IMR-90 (cell line): ENCODE measurements at regions not wholly inside any gene's neighbourhood (a gene's known extent, or its start where the extent isn't known, plus 50 kb on each side); places are given as distances from the start of the nearest gene placed in this dataset.

Source experiments
- ATAC-seq: fragments of 200-7000 bp; cut with Tn5 transposase; 2 replicates; pipeline ENCODE4 v1.9.1; 2020; ENCODE audit warnings: low read depth, mild to moderate bottlenecking, moderate library complexity
- BruUV-seq: library from RNA; stranded (reverse); fragments of 400-500 nt; replicated peaks from 2 replicates; lab custom pipeline; 2021; lab: Mats Ljungman, UMichigan
- CTCF ChIA-PET: fragments of 300-600 bp; formaldehyde crosslinking; extraction: SDS; loops from one replicate; lab custom pipeline; 2021; ENCODE audit warnings: antibody characterized with exemption; lab: Yijun Ruan, JAX
- POLR2A ChIA-PET: fragments of 300-600 bp; sonication (Branson Sonifier 250); formaldehyde crosslinking; loops from one replicate; lab custom pipeline; 2022; ENCODE audit warnings: antibody characterized with exemption; ENCODE audit not compliant: unreplicated experiment; lab: Charles Lee
- DNase-seq: peaks from one replicate; pipeline ENCODE4 v3.0.0; 2013
- H2AFZ ChIP-seq: replicated peaks from 2 replicates; pipeline ENCODE3; 2013; ENCODE audit warnings: low read length, mild to moderate bottlenecking; ENCODE audit not compliant: poor library complexity
- H2AK5ac ChIP-seq: 2 replicates; pipeline ENCODE4 v1.6.1; 2013; ENCODE audit warnings: low read depth, low read length, inconsistent platforms
- H2AK9ac ChIP-seq: replicated peaks from 2 replicates; pipeline ENCODE3; 2013; ENCODE audit warnings: mild to moderate bottlenecking, low read depth, low read length, moderate library complexity; ENCODE audit not compliant: poor library complexity
- H2BK120ac ChIP-seq: 2 replicates; pipeline ENCODE4 v1.6.1; 2013; ENCODE audit warnings: low read depth, low read length, inconsistent platforms
- H2BK15ac ChIP-seq: 3 replicates; pipeline ENCODE4 v1.6.1; 2013; ENCODE audit warnings: low read depth, low read length, inconsistent platforms
- H2BK20ac ChIP-seq: 2 replicates; pipeline ENCODE4 v1.6.1; 2013; ENCODE audit warnings: low read depth, mild to moderate bottlenecking, inconsistent platforms, low read length, moderate library complexity
- H2BK5ac ChIP-seq: 2 replicates; pipeline ENCODE4 v1.6.1; 2013; ENCODE audit warnings: mild to moderate bottlenecking, low read depth, low read length, inconsistent platforms; ENCODE audit not compliant: poor library complexity, severe bottlenecking
- H3K14ac ChIP-seq: replicated peaks from 2 replicates; pipeline ENCODE4 v1.6.1; 2013; ENCODE audit warnings: low read depth, low read length, inconsistent platforms
- H3K18ac ChIP-seq: 2 replicates; pipeline ENCODE4 v1.6.1; 2013; ENCODE audit warnings: low read depth, low read length, control low read depth
- H3K23ac ChIP-seq: 2 replicates; pipeline ENCODE4 v1.6.1; 2013; ENCODE audit warnings: low read depth, low read length, inconsistent platforms
- H3K27ac ChIP-seq: 2 replicates; pipeline ENCODE4 v1.5.1; 2013; ENCODE audit warnings: mild to moderate bottlenecking, control low read depth, low read length; ENCODE audit not compliant: insufficient read depth
- H3K27me3 ChIP-seq: 2 replicates; pipeline ENCODE4 v1.6.1; 2013; ENCODE audit warnings: low read length; ENCODE audit not compliant: control insufficient read depth, insufficient read depth
- H3K36me3 ChIP-seq: 2 replicates; pipeline ENCODE4 v1.6.1; 2013; ENCODE audit warnings: low read length, mixed read lengths; ENCODE audit not compliant: control insufficient read depth, insufficient read depth
- H3K4ac ChIP-seq: 2 replicates; pipeline ENCODE4 v1.6.1; 2013; ENCODE audit warnings: low read depth, low read length, inconsistent platforms
- H3K4me1 ChIP-seq: 2 replicates; pipeline ENCODE4 v1.6.1; 2013; ENCODE audit warnings: low read length, mixed read lengths; ENCODE audit not compliant: control insufficient read depth, insufficient read depth
- H3K4me2 ChIP-seq: 2 replicates; pipeline ENCODE4 v1.6.1; 2013; ENCODE audit warnings: low read depth, mild to moderate bottlenecking, control low read depth, low read length, moderate library complexity
- H3K4me3 ChIP-seq: 2 replicates; pipeline ENCODE4 v1.5.1; 2013; ENCODE audit warnings: low read depth, mild to moderate bottlenecking, control low read depth, low read length, moderate library complexity; ENCODE audit not compliant: insufficient read depth
- H3K56ac ChIP-seq: 2 replicates; pipeline ENCODE4 v1.6.1; 2013; ENCODE audit warnings: low read length, inconsistent platforms; ENCODE audit not compliant: insufficient read depth; ENCODE audit errors: extremely low read depth
- H3K79me1 ChIP-seq, 2 experiments: 2 replicates each; pipeline ENCODE4 v1.6.1; 2013; ENCODE audit warnings: low read length in 2 of 2, inconsistent platforms in 1 of 2, low read depth in 1 of 2
- H3K9ac ChIP-seq: 2 replicates; pipeline ENCODE4 v1.6.1; 2013; ENCODE audit warnings: low read depth, low read length, control low read depth
- H3K9me1 ChIP-seq: 2 replicates; pipeline ENCODE4 v1.6.1; 2013; ENCODE audit warnings: low read length, inconsistent platforms; ENCODE audit not compliant: insufficient read depth
- H3K9me3 ChIP-seq: 2 replicates; pipeline ENCODE4 v1.6.1; 2013; ENCODE audit warnings: low read length; ENCODE audit not compliant: control insufficient read depth, insufficient read depth
- H4K20me1 ChIP-seq: 2 replicates; pipeline ENCODE4 v1.6.1; 2013; ENCODE audit warnings: low read length, inconsistent platforms; ENCODE audit not compliant: insufficient read depth
- H4K5ac ChIP-seq: 2 replicates; pipeline ENCODE4 v1.6.1; 2013; ENCODE audit warnings: mild to moderate bottlenecking, low read depth, low read length, control low read depth
- H4K8ac ChIP-seq, 2 experiments: 2 replicates each; pipeline ENCODE4 v1.6.1; 2013; ENCODE audit warnings: low read depth in 2 of 2, low read length in 2 of 2, control low read depth in 1 of 2, inconsistent platforms in 1 of 2
- H4K91ac ChIP-seq: 2 replicates; pipeline ENCODE4 v1.6.1; 2013; ENCODE audit warnings: low read depth, low read length, inconsistent platforms; ENCODE audit not compliant: insufficient read depth
- CEBPB ChIP-seq: IDR thresholded peaks from 2 replicates; pipeline ENCODE4 v1.6.1; 2012; ENCODE audit warnings: low read depth, low read length, improper control_type of control experiment
- RAD21 ChIP-seq: IDR thresholded peaks from 2 replicates; pipeline ENCODE4 v1.6.1; 2012; ENCODE audit warnings: low read length, improper control_type of control experiment
- SMC3 ChIP-seq: fragments of 150-350 bp; IDR thresholded peaks from 2 replicates; pipeline ENCODE4 v1.6.1; 2016; ENCODE audit warnings: low read depth, mild to moderate bottlenecking, antibody characterized with exemption, low read length, moderate library complexity
- WGBS, 2 experiments: methylation state at CpG; one replicate each; pipeline versions ENCODE4 v1.1.5 to v1.1.7; 2013; ENCODE audit warnings: missing lambda C conversion rate in 2 of 2; ENCODE audit not compliant: insufficient read length in 1 of 2; ENCODE audit errors: extremely low coverage in 2 of 2; 5-methylcytosine and 5-hydroxymethylcytosine counted together
- dilution Hi-C: fragments of 300-500 bp; cut with HindIII; formaldehyde crosslinking; loops from one replicate; pipeline ENCODE4 v1.14.3; 2018; ENCODE audit warnings: low sequenced_read_pairs; ENCODE audit not compliant: unreplicated experiment
- in situ Hi-C: fragments of 300-500 bp; cut with MboI; formaldehyde crosslinking; loops from 3 replicates; pipeline ENCODE4 v1.14.3; 2019; ENCODE audit warnings: low sequenced_read_pairs, inconsistent platforms, mixed read lengths
- intact Hi-C: fragments of 100-400 bp; cut with micrococcal nuclease; formaldehyde crosslinking; loops from 2 replicates; pipeline ENCODE4 v1.10.0; 2022
- TF ChIP-seq, protein P1 (sequence below): conservative IDR thresholded peaks from 2 replicates; pipeline ENCODE4 v1.5.1; 2012; ENCODE audit warnings: mild to moderate bottlenecking, low read depth, low read length, improper control_type of control experiment

DNA sequence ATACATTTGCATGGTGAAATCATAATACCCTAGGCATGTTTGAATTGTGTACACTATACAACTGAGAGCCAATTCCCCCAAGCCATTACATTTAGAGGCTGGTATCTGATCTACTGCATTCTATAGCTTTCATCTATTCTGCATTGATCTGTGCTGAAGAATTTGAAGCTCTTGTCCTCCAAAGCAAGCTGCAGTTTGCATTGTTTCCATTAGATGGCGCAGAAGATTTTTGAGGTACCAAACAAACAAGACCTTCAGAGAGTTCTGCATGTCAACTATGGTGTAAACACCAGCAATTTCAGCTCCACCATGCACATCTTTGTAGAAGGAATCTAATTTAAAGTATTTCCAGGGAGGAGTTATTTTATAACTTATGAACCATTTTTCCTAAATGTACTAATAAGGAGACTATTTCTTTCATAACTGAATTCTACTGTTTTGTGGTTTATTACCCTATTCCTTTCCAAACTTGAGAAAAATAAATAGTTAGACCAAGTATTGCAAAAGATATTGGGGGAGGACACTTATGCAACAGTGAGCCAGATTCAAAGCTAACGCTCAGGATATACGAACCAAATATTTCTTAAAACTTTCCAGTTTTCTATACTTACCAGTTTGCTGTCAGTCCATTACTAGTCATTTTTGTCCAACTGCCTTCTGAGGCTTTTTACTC, 761.8 kb upstream of the ACVR2A start:
- H3K27ac ChIP-seq = no peak overlapping the region
- H2AFZ ChIP-seq = no peak overlapping the region
- H3K4me3 ChIP-seq = no peak overlapping the region
- H2BK15ac ChIP-seq = no peak overlapping the region
- H4K20me1 ChIP-seq = no peaks in the 10 kb centered on the region
- H3K4ac ChIP-seq = no peak overlapping the region
- no peak overlapping the region for H2BK5ac ChIP-seq
- peak; percentile 62 for DNase-seq
- dilution Hi-C loops = no loop called here
- no peak overlapping the region for H4K91ac ChIP-seq
- H3K56ac ChIP-seq = no peak overlapping the region
- no peak overlapping the region for H3K9ac ChIP-seq
- POLR2A ChIA-PET = no interaction called here
- H3K4me2 ChIP-seq = no peak overlapping the region
- no peak overlapping the region for H2BK20ac ChIP-seq
- intact Hi-C loops = loop anchor here (1.0 kb wide), 1 partner anchor 828 kb away; no protein-coding TSS in a partner anchor
- no peaks in the 10 kb centered on the region for H3K9me3 ChIP-seq
- in situ Hi-C loops = loop anchor here (25.0 kb wide), 1 partner anchor 829 kb away; no protein-coding TSS in a partner anchor
- H3K79me1 ChIP-seq = no peaks in the 10 kb centered on the region
- no peak overlapping the region for H2AK5ac ChIP-seq
- H2BK120ac ChIP-seq = no peak overlapping the region
- peak; percentile 82 for ATAC-seq
- 0% methylated on average over 1 of the region's 3 CpGs; no CpG with 5 or more reads in 1 of the 2 experiments for WGBS, 2 experiments
- no peak overlapping the region for H4K8ac ChIP-seq
- no peak overlapping the region for H3K18ac ChIP-seq
- CTCF ChIA-PET = interaction anchor here (0.6 to 1.4 kb wide), 4 partner anchors 9 to 830 kb away, joined by 3 to 5 read pairs (median 4); no protein-coding TSS in a partner anchor
- no peaks in the 10 kb centered on the region for H3K36me3 ChIP-seq
- no peak overlapping the region for H3K14ac ChIP-seq
- BruUV-seq = no TSS peak
- no peak overlapping the region for H4K5ac ChIP-seq
- TF ChIP-seq, protein P1, sequence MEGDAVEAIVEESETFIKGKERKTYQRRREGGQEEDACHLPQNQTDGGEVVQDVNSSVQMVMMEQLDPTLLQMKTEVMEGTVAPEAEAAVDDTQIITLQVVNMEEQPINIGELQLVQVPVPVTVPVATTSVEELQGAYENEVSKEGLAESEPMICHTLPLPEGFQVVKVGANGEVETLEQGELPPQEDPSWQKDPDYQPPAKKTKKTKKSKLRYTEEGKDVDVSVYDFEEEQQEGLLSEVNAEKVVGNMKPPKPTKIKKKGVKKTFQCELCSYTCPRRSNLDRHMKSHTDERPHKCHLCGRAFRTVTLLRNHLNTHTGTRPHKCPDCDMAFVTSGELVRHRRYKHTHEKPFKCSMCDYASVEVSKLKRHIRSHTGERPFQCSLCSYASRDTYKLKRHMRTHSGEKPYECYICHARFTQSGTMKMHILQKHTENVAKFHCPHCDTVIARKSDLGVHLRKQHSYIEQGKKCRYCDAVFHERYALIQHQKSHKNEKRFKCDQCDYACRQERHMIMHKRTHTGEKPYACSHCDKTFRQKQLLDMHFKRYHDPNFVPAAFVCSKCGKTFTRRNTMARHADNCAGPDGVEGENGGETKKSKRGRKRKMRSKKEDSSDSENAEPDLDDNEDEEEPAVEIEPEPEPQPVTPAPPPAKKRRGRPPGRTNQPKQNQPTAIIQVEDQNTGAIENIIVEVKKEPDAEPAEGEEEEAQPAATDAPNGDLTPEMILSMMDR = peak; percentile 55
- peak; percentile 19; the same call in 1 of the 2 replicates for TF ChIP-seq SMC3
- TF ChIP-seq CEBPB = no peak
- peak; percentile 21; the same call in 1 of the 2 replicates for TF ChIP-seq RAD21
- H3K4me1 ChIP-seq = no peaks in the 10 kb centered on the region; the same call in 1 of the 2 replicates
- no peak overlapping the region for H3K23ac ChIP-seq
- H2AK9ac ChIP-seq = no peak overlapping the region
- no peaks in the 10 kb centered on the region for H3K9me1 ChIP-seq
- no peaks in the 10 kb centered on the region for H3K27me3 ChIP-seq
